Spleen (tissue), 11 donors: ENCODE measurements at regions not wholly inside any gene's neighbourhood (a gene's known extent, or its start where the extent isn't known, plus 50 kb on each side); places are given as distances from the start of the nearest gene placed in this dataset.

ENCODE experiments used
- DNase-seq: peaks from one replicate; pipeline ENCODE4 v3.0.0-alpha.2; 2020
- H3K27ac ChIP-seq, 8 donors: fragments of 200-600 bp; sonication (generic) in 7 of 8; 1 replicate in 4 of 8; 2 replicates in 4 of 8; pipeline versions ENCODE4 v1.5.0 to v1.8.0; 2016 to 2021; ENCODE audit warnings: inconsistent platforms in 4 of 8, mild to moderate bottlenecking in 4 of 8, moderate library complexity in 1 of 8
- H3K27me3 ChIP-seq, 7 donors: fragments of 200-600 bp; sonication (generic) in 6 of 7; replicated peaks in 1 of 7; 1 replicate in 4 of 7; 2 replicates in 3 of 7; pipeline versions ENCODE4 v1.5.0 to v1.8.0; 2016 to 2021; ENCODE audit warnings: inconsistent platforms in 3 of 7, mild to moderate bottlenecking in 1 of 7
- H3K36me3 ChIP-seq, 6 donors: fragments of 200-600 bp; sonication (generic) in 5 of 6; 1 replicate in 4 of 6; 2 replicates in 2 of 6; pipeline versions ENCODE4 v1.5.0 to v1.8.0; 2016 to 2021; ENCODE audit warnings: inconsistent platforms in 2 of 6
- H3K4me1 ChIP-seq, 6 donors: fragments of 200-600 bp; sonication (generic) in 5 of 6; 1 replicate in 3 of 6; 2 replicates in 3 of 6; pipeline versions ENCODE4 v1.5.0 to v1.8.0; 2016 to 2021; ENCODE audit warnings: inconsistent platforms in 3 of 6
- H3K4me3 ChIP-seq, 8 donors: fragments of 200-600 bp; sonication (generic) in 7 of 8; 1 replicate in 4 of 8; 2 replicates in 4 of 8; pipeline versions ENCODE4 v1.5.0 to v1.8.0; 2016 to 2021; ENCODE audit warnings: inconsistent platforms in 4 of 8, mild to moderate bottlenecking in 4 of 8, moderate library complexity in 2 of 8
- H3K9me3 ChIP-seq, 8 donors: fragments of 200-600 bp; sonication (generic) in 7 of 8; 1 replicate in 4 of 8; 2 replicates in 4 of 8; pipeline versions ENCODE4 v1.5.0 to v1.8.0; 2016 to 2021; ENCODE audit warnings: inconsistent platforms in 4 of 8
- POLR2A ChIP-seq, 3 donors: fragments of 450-650 bp; IDR thresholded peaks; one replicate each; pipeline ENCODE4 v1.5.1; 2017; ENCODE audit warnings: antibody characterized with exemption in 3 of 3, mild to moderate bottlenecking in 1 of 3
- POLR2AphosphoS5 ChIP-seq, 3 donors: sonication (generic); formaldehyde crosslinking; IDR thresholded peaks; one replicate each; pipeline ENCODE4 v1.5.1; 2017; ENCODE audit warnings: antibody characterized with exemption in 3 of 3
- WGBS, 5 donors: extraction: QIAGEN DNeasy Blood & Tissue Kit in 3 of 5; methylation state at CpG; one replicate each; pipeline versions ENCODE4 v1.1.5 to v1.1.7; 2013 to 2018; 5-methylcytosine and 5-hydroxymethylcytosine counted together
- intact Hi-C: fragments of 100-400 bp; cut with DNase I; formaldehyde crosslinking; loops from one replicate; pipeline ENCODE4 v1.15.0; 2023; ENCODE audit warnings: low total_unique reads
- TF ChIP-seq, protein P1 (sequence below), 11 experiments: fragments of 200-600 bp in 7 of 11; fragments of 450-650 bp in 4 of 11; sonication (generic) in 4 of 11; IDR thresholded peaks in 8 of 11; conservative IDR thresholded peaks in 3 of 11; 1 replicate in 7 of 11; 2 replicates in 4 of 11; pipeline versions ENCODE4 v1.4.0 to v1.8.0; 2016 to 2021; ENCODE audit warnings: antibody characterized with exemption in 11 of 11, inconsistent platforms in 4 of 11, mild to moderate bottlenecking in 1 of 11
- donor health status: healthy with polysubstance abuse.
- donor health status: DM: no; HTN: no; CAD: no; lungs with moderate emphysema.
- donor health status: DM: no; HTN: no; CAD: no.
- donor health status: Bipolar disorder and iron deficiency.
- donor health status: healthy.
- donor health status: DM: no; HTN: no; CAD: no.
- donor health status: DM: yes; HTN: yes; CAD: no.

GRCh38 chr11:107139396-107139795 lies 121.1 kb upstream of the GUCY1A2 start:
- no peaks in the 10 kb centered on the region for H3K36me3 ChIP-seq
- 81 to 100% (median 89%) methylated on average over 4 of the region's 4 CpGs for WGBS, 5 donors
- H3K27me3 ChIP-seq = no peaks in the 10 kb centered on the region
- TF ChIP-seq POLR2AphosphoS5 (IDR thresholded peaks at IDR 0.05) (no peak), POLR2A (IDR thresholded peaks at IDR 0.05) (no peak)
- TF ChIP-seq, protein P1, sequence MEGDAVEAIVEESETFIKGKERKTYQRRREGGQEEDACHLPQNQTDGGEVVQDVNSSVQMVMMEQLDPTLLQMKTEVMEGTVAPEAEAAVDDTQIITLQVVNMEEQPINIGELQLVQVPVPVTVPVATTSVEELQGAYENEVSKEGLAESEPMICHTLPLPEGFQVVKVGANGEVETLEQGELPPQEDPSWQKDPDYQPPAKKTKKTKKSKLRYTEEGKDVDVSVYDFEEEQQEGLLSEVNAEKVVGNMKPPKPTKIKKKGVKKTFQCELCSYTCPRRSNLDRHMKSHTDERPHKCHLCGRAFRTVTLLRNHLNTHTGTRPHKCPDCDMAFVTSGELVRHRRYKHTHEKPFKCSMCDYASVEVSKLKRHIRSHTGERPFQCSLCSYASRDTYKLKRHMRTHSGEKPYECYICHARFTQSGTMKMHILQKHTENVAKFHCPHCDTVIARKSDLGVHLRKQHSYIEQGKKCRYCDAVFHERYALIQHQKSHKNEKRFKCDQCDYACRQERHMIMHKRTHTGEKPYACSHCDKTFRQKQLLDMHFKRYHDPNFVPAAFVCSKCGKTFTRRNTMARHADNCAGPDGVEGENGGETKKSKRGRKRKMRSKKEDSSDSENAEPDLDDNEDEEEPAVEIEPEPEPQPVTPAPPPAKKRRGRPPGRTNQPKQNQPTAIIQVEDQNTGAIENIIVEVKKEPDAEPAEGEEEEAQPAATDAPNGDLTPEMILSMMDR (IDR thresholded peaks at IDR 0.05 in 8 of 11, conservative IDR thresholded peaks at IDR 0.05 in 3 of 11) = no peak
- H3K9me3 ChIP-seq = peaks cover 0 to 27% (median 13%) of the 10 kb centered on the region in 8 donors
- intact Hi-C loops = no loop called here
- no peak overlapping the region for H3K4me3 ChIP-seq
- H3K27ac ChIP-seq = no peak overlapping the region
- H3K4me1 ChIP-seq = no peaks in the 10 kb centered on the region
- no peak for DNase-seq

- Histone ChIP-seq H3K36me3 (no peaks in the 10 kb centered on the region), H3K4me1 (no peaks in the 10 kb centered on the region), H3K4me3 (no peak overlapping the region), H3K9me3 (peaks cover 0 to 30% (median 13%) of the 10 kb centered on the region in 8 donors), H3K27me3 (no peaks in the 10 kb centered on the region), H3K27ac (no peak overlapping the region)
- no peak for TF ChIP-seq POLR2A (IDR thresholded peaks at IDR 0.05)
- TF ChIP-seq POLR2AphosphoS5 (IDR thresholded peaks at IDR 0.05) = no peak
- TF ChIP-seq, protein P1 (IDR thresholded peaks at IDR 0.05 in 8 of 11, conservative IDR thresholded peaks at IDR 0.05 in 3 of 11) = no peak
- DNase-seq = no peak
- intact Hi-C loops = no loop called here
- WGBS, 5 donors = 71 to 85% (median 80%) methylated on average over 2 of the region's 2 CpGs
Measured at GRCh38 chr11:107136892-107137291, 118.6 kb upstream of the GUCY1A2 start.

GRCh38 chr11:107131756-107132155 lies 113.5 kb upstream of the GUCY1A2 start:
- DNase-seq = no peak
- Histone ChIP-seq H3K9me3 (peaks cover 0 to 24% (median 8%) of the 10 kb centered on the region in 8 donors), H3K4me3 (no peak overlapping the region), H3K27ac (no peak overlapping the region), H3K4me1 (no peaks in the 10 kb centered on the region), H3K27me3 (no peaks in the 10 kb centered on the region), H3K36me3 (no peaks in the 10 kb centered on the region)
- 46 to 82% (median 71%) methylated on average over 1 of the region's 1 CpG for WGBS, 5 donors
- no peak for TF ChIP-seq POLR2AphosphoS5 (IDR thresholded peaks at IDR 0.05)
- intact Hi-C loops = no loop called here

GRCh38 chr11:107123022-107123421 lies 104.7 kb upstream of the GUCY1A2 start:
- TF ChIP-seq, protein P1 (IDR thresholded peaks at IDR 0.05 in 8 of 11, conservative IDR thresholded peaks at IDR 0.05 in 3 of 11) = no peak
- TF ChIP-seq POLR2AphosphoS5 (IDR thresholded peaks at IDR 0.05) (no peak), POLR2A (IDR thresholded peaks at IDR 0.05) (no peak)
- H3K27me3 ChIP-seq = no peaks in the 10 kb centered on the region
- no peak overlapping the region for H3K27ac ChIP-seq
- 87 to 97% (median 93%) methylated on average over 1 of the region's 1 CpG for WGBS, 5 donors
- peaks cover 0 to 24% (median 10%) of the 10 kb centered on the region in 8 donors for H3K9me3 ChIP-seq
- H3K4me1 ChIP-seq = no peaks in the 10 kb centered on the region
- no peaks in the 10 kb centered on the region for H3K36me3 ChIP-seq
- intact Hi-C loops = no loop called here
- no peak overlapping the region for H3K4me3 ChIP-seq
- DNase-seq = no peak
